Trophoblast cell (in vitro differentiated cells and primary cell): ENCODE measurements at regions not wholly inside any gene's neighbourhood (a gene's known extent, or its start where the extent isn't known, plus 50 kb on each side); places are given as distances from the start of the nearest gene placed in this dataset.
"Not testable (repeated sequence)": the region's sequence is repeated elsewhere in the genome, so short reads cannot be mapped to it uniquely, and the experiment has no call there.

ENCODE experiments used
- DNase-seq, 2 donors: peaks; one replicate each; pipeline ENCODE4 v3.0.0-alpha.2; 2016
- H2AFZ ChIP-seq: 2 replicates; pipeline ENCODE4 v1.6.1; 2013; ENCODE audit warnings: low read length, moderate library complexity, mild to moderate bottlenecking; ENCODE audit not compliant: insufficient read depth, poor library complexity
- H2AK5ac ChIP-seq: 2 replicates; pipeline ENCODE4 v1.6.1; 2013; ENCODE audit warnings: mild to moderate bottlenecking, low read length
- H2BK120ac ChIP-seq: 2 replicates; pipeline ENCODE4 v1.6.1; 2013; ENCODE audit warnings: low read length, mild to moderate bottlenecking, moderate library complexity; ENCODE audit not compliant: insufficient read depth, poor library complexity
- H2BK12ac ChIP-seq: 2 replicates; pipeline ENCODE4 v1.6.1; 2013; ENCODE audit warnings: mild to moderate bottlenecking, low read length, moderate library complexity
- H2BK5ac ChIP-seq: 2 replicates; pipeline ENCODE4 v1.6.1; 2013; ENCODE audit warnings: low read length, low read depth, moderate library complexity, mild to moderate bottlenecking; ENCODE audit not compliant: poor library complexity
- H3K14ac ChIP-seq: 2 replicates; pipeline ENCODE4 v1.6.1; 2013; ENCODE audit warnings: mild to moderate bottlenecking, low read length
- H3K18ac ChIP-seq: 2 replicates; pipeline ENCODE4 v1.6.1; 2013; ENCODE audit warnings: mild to moderate bottlenecking, low read length
- H3K23ac ChIP-seq: 2 replicates; pipeline ENCODE4 v1.6.1; 2013; ENCODE audit warnings: low read length
- H3K27ac ChIP-seq: 2 replicates; pipeline ENCODE4 v1.5.1; 2013; ENCODE audit warnings: low read depth, mild to moderate bottlenecking, inconsistent platforms, low read length, moderate library complexity
- H3K27me3 ChIP-seq: 2 replicates; pipeline ENCODE4 v1.6.1; 2013; ENCODE audit warnings: inconsistent platforms, mild to moderate bottlenecking, low read length, moderate library complexity; ENCODE audit not compliant: insufficient read depth
- H3K36me3 ChIP-seq, 2 experiments: 1 replicate in 1 of 2; 2 replicates in 1 of 2; pipeline ENCODE4 v1.6.1; 2013; ENCODE audit warnings: low read length in 2 of 2, mild to moderate bottlenecking in 2 of 2, moderate library complexity in 1 of 2; ENCODE audit not compliant: insufficient read depth in 2 of 2, control insufficient read depth in 1 of 2
- H3K4ac ChIP-seq: 2 replicates; pipeline ENCODE4 v1.6.1; 2013; ENCODE audit warnings: low read depth, mild to moderate bottlenecking, low read length, moderate library complexity
- H3K4me1 ChIP-seq, 2 experiments: 1 replicate in 1 of 2; 2 replicates in 1 of 2; pipeline ENCODE4 v1.6.1; 2013; ENCODE audit warnings: low read length in 2 of 2, mild to moderate bottlenecking in 2 of 2, moderate library complexity in 1 of 2; ENCODE audit not compliant: insufficient read depth in 2 of 2, control insufficient read depth in 1 of 2
- H3K4me2 ChIP-seq: 2 replicates; pipeline ENCODE4 v1.6.1; 2013; ENCODE audit warnings: inconsistent platforms, mild to moderate bottlenecking, low read length, moderate library complexity
- H3K4me3 ChIP-seq: 2 replicates; pipeline ENCODE4 v1.5.1; 2013; ENCODE audit warnings: mild to moderate bottlenecking, low read depth, low read length, inconsistent platforms
- H3K79me1 ChIP-seq: one replicate; pipeline ENCODE4 v1.6.1; 2013; ENCODE audit warnings: low read length
- H3K79me2 ChIP-seq: 2 replicates; pipeline ENCODE4 v1.6.1; 2013; ENCODE audit warnings: low read length, mild to moderate bottlenecking; ENCODE audit not compliant: control insufficient read depth, insufficient read depth, poor library complexity
- H3K9ac ChIP-seq: 2 replicates; pipeline ENCODE4 v1.6.1; 2013; ENCODE audit warnings: mild to moderate bottlenecking, low read length
- H3K9me3 ChIP-seq: 2 replicates; pipeline ENCODE4 v1.6.1; 2013; ENCODE audit warnings: low read depth, mild to moderate bottlenecking, control low read depth, inconsistent platforms, low read length; ENCODE audit not compliant: insufficient read depth
- H4K12ac ChIP-seq: 2 replicates; pipeline ENCODE4 v1.6.1; 2013; ENCODE audit warnings: low read depth, mild to moderate bottlenecking, low read length, moderate library complexity
- H4K8ac ChIP-seq: 2 replicates; pipeline ENCODE4 v1.6.1; 2013; ENCODE audit warnings: low read depth, mild to moderate bottlenecking, low read length, moderate library complexity
- H4K91ac ChIP-seq: one replicate; pipeline ENCODE4 v1.6.1; 2013; ENCODE audit warnings: low read depth, mild to moderate bottlenecking, low read length, moderate library complexity
- WGBS: extraction: QIAGEN DNeasy Blood & Tissue Kit; methylation state at CpG from one replicate; pipeline ENCODE4 v1.1.7; 2013; ENCODE audit warnings: missing lambda C conversion rate; ENCODE audit not compliant: insufficient read length, insufficient coverage; ENCODE audit errors: extremely low coverage; 5-methylcytosine and 5-hydroxymethylcytosine counted together

DNA sequence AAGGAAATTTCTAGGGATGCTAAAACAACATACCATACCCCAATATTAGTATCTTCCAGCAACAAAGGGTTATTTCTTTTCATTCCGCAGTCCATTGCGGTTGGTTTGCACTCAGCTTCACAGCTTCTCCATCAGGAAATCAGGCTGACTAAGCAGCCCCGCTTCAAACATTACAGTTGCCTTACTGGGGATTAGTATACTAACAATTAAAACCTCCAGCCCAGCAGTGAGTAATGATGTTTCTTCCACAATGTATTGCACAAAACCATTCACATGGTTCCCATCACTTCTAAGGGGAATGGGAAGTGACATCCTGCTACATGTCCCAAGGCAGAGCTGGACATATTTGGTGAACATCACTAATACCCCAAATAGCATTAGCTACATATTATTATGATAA is 1384.9 kb downstream of the CDH8 start:
- H3K79me1 ChIP-seq = no peaks in the 10 kb centered on the region
- no peak overlapping the region for H2AFZ ChIP-seq
- no CpG with 5 or more reads among the region's 3 CpGs for WGBS
- H2AK5ac ChIP-seq = no peak overlapping the region
- H3K4me3 ChIP-seq = no peak overlapping the region
- no peak overlapping the region for H3K27ac ChIP-seq
- no peak overlapping the region for H3K18ac ChIP-seq
- no peak overlapping the region for H2BK12ac ChIP-seq
- DNase-seq = no peak
- H3K4me2 ChIP-seq = no peak overlapping the region
- no peak overlapping the region for H2BK5ac ChIP-seq
- H3K36me3 ChIP-seq = no peaks in the 10 kb centered on the region
- no peak overlapping the region for H3K14ac ChIP-seq
- H3K27me3 ChIP-seq = no peaks in the 10 kb centered on the region
- no peaks in the 10 kb centered on the region for H3K79me2 ChIP-seq
- H3K9me3 ChIP-seq = no peaks in the 10 kb centered on the region
- H3K4me1 ChIP-seq = no peaks in the 10 kb centered on the region
- H2BK120ac ChIP-seq = no peak overlapping the region
- H3K23ac ChIP-seq = no peak overlapping the region
- H3K4ac ChIP-seq = no peak overlapping the region
- H4K12ac ChIP-seq = no peak overlapping the region
- no peak overlapping the region for H4K8ac ChIP-seq
- no peak overlapping the region for H3K9ac ChIP-seq
- H4K91ac ChIP-seq = no peak overlapping the region

DNA sequence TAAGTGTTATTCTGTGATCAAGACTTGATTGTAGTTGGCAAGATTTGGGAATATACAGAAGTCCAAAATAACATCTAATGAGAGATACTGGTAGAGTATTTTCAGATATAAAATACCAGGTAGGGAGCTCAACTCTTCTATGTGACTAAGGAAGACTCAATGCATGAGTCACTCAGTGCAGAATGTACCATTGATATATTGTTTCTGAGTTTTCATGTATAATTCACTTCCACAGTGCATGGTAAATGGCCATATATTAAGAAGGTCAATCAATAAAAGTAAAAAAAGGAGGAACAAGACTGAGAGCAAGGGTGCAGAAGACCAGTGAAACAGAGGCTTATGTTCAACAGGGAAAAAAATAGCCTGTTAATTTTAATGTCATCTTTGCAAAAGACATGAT is 1387.9 kb downstream of the CDH8 start:
- no peaks in the 10 kb centered on the region for H3K36me3 ChIP-seq
- no peak overlapping the region for H4K8ac ChIP-seq
- H2BK12ac ChIP-seq = no peak overlapping the region
- peak in 1 of 2 donors; percentile 20 for DNase-seq
- no peak overlapping the region for H3K4ac ChIP-seq
- no peaks in the 10 kb centered on the region for H3K9me3 ChIP-seq
- no peak overlapping the region for H4K12ac ChIP-seq
- H2BK5ac ChIP-seq = no peak overlapping the region
- no peaks in the 10 kb centered on the region for H3K27me3 ChIP-seq
- no peak overlapping the region for H3K23ac ChIP-seq
- no peak overlapping the region for H2AFZ ChIP-seq
- no peak overlapping the region for H3K4me3 ChIP-seq
- H2BK120ac ChIP-seq = no peak overlapping the region
- no peaks in the 10 kb centered on the region for H3K4me1 ChIP-seq
- H3K79me2 ChIP-seq = no peaks in the 10 kb centered on the region
- no peak overlapping the region for H3K18ac ChIP-seq
- no peak overlapping the region for H3K14ac ChIP-seq
- no peak overlapping the region for H3K9ac ChIP-seq
- no peak overlapping the region for H2AK5ac ChIP-seq
- no peaks in the 10 kb centered on the region for H3K79me1 ChIP-seq
- no peak overlapping the region for H3K4me2 ChIP-seq
- no peak overlapping the region for H4K91ac ChIP-seq
- H3K27ac ChIP-seq = no peak overlapping the region

DNA sequence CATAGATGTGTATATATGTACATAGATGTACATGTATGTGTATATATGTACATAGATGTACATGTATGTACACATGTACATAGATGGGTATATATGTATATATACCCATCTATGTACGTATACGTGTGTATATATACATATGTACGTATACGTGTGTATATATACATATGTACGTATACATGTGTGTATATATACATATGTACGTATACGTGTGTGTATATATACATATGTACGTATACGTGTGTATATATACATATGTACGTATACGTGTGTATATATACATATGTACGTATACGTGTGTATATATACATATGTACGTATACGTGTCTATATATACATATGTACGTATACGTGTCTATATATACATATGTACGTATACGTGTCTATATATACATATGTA is 1388.8 kb downstream of the CDH8 start:
- H2AFZ ChIP-seq = not testable (repeated sequence)
- no CpG with 5 or more reads among the region's 19 CpGs for WGBS

DNA sequence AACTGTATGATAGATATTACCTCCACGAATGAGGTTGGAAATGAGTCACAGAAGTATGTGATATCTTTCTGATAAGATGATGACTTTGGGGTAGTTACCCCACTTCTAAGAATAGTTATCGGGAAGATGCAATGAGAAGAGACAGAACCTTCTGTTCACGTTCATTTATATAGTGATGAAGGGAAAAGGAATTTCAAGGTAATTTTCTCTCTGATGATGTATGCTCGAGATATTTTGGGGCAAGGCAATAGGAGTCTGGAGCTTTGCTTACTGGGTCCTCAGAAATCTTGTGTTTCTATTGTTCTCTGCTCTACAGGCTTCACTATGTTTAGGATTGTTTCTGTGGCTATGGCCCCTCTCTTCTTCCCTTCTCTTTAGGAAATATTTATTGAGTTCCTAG is 1389.6 kb downstream of the CDH8 start:
- no peak overlapping the region for H3K27ac ChIP-seq
- no peak overlapping the region for H4K91ac ChIP-seq
- no peaks in the 10 kb centered on the region for H3K27me3 ChIP-seq
- DNase-seq = no peak
- no peaks in the 10 kb centered on the region for H3K9me3 ChIP-seq
- H4K12ac ChIP-seq = no peak overlapping the region
- H2BK120ac ChIP-seq = no peak overlapping the region
- no peak overlapping the region for H3K4ac ChIP-seq
- H3K14ac ChIP-seq = no peak overlapping the region
- no peaks in the 10 kb centered on the region for H3K79me2 ChIP-seq
- H3K18ac ChIP-seq = no peak overlapping the region
- no peak overlapping the region for H3K23ac ChIP-seq
- no peak overlapping the region for H3K9ac ChIP-seq
- H2AFZ ChIP-seq = no peak overlapping the region
- no peak overlapping the region for H2BK12ac ChIP-seq
- no peak overlapping the region for H4K8ac ChIP-seq
- H3K4me1 ChIP-seq = no peaks in the 10 kb centered on the region
- no peaks in the 10 kb centered on the region for H3K36me3 ChIP-seq
- WGBS = no CpG with 5 or more reads among the region's 4 CpGs
- H3K4me3 ChIP-seq = no peak overlapping the region
- H2AK5ac ChIP-seq = no peak overlapping the region
- no peak overlapping the region for H3K4me2 ChIP-seq
- no peak overlapping the region for H2BK5ac ChIP-seq
- no peaks in the 10 kb centered on the region for H3K79me1 ChIP-seq

More for the DNA sequence above, 1388.8 kb downstream of the CDH8 start:
- not testable (repeated sequence) for H3K4me2 ChIP-seq, H4K91ac ChIP-seq, H2BK12ac ChIP-seq, H3K27ac ChIP-seq, H3K4me3 ChIP-seq, H3K18ac ChIP-seq, H4K12ac ChIP-seq, H3K79me2 ChIP-seq, H2AK5ac ChIP-seq, H3K9me3 ChIP-seq, H3K27me3 ChIP-seq, H3K36me3 ChIP-seq, H3K9ac ChIP-seq, H3K14ac ChIP-seq, H2BK5ac ChIP-seq, H4K8ac ChIP-seq, H2BK120ac ChIP-seq, H3K4ac ChIP-seq, H3K4me1 ChIP-seq, DNase-seq, H3K79me1 ChIP-seq, H3K23ac ChIP-seq

DNA sequence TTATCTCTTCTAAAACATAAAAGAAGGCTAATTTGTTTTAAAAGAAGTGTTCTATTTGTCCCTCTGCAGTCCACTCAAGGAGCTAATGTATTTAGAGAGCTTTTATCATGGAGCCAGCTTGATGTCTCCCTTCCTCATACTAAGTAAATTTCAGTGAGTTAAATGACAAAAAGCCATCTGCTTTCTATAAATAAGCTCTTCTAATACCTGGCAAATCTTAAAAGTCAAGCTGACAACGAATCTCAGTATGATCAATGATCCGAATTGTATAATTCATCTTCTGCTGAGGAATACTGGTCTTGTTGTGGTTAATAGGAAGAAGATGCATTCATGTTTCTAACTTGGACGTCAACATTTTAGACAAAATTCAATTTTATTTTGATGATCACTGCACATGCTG is 1390.7 kb downstream of the CDH8 start:
- Histone ChIP-seq H3K36me3 (no peaks in the 10 kb centered on the region), H3K27me3 (no peaks in the 10 kb centered on the region), H3K4me1 (no peaks in the 10 kb centered on the region), H3K4ac (no peak overlapping the region), H3K14ac (no peak overlapping the region), H2AK5ac (no peak overlapping the region), H4K91ac (no peak overlapping the region), H2AFZ (no peak overlapping the region), H2BK12ac (no peak overlapping the region), H3K79me1 (no peaks in the 10 kb centered on the region), H2BK5ac (no peak overlapping the region), H3K9ac (no peak overlapping the region), H3K23ac (no peak overlapping the region), H4K12ac (no peak overlapping the region), H3K79me2 (no peaks in the 10 kb centered on the region), H3K27ac (no peak overlapping the region), H3K4me2 (no peak overlapping the region), H4K8ac (no peak overlapping the region), H3K4me3 (no peak overlapping the region), H3K9me3 (no peaks in the 10 kb centered on the region), H3K18ac (no peak overlapping the region), H2BK120ac (no peak overlapping the region)
- DNase-seq = no peak
- no CpG with 5 or more reads among the region's 3 CpGs for WGBS
